ENCODE measurements at regions not wholly inside any gene's neighbourhood (a gene's known extent, or its start where the extent isn't known, plus 50 kb on each side); places are given as distances from the start of the nearest gene placed in this dataset.
"Not testable (repeated sequence)": the region's sequence is repeated elsewhere in the genome, so short reads cannot be mapped to it uniquely, and the experiment has no call there.

- DNase-seq: not testable (repeated sequence)
Observed at GRCh38 chr7:137107802-137108201, 235.7 kb downstream of the PTN start.

GRCh38 chr7:137103526-137103925 is 235.1 kb downstream of the CHRM2 start:
- not testable (repeated sequence) for DNase-seq

- no peak for DNase-seq
Observed at GRCh38 chr7:137097111-137097510, 228.7 kb downstream of the CHRM2 start.

- DNase-seq: no peak
Observed at GRCh38 chr7:137096607-137097006, 228.2 kb downstream of the CHRM2 start.

GRCh38 chr7:137093198-137093597 is 224.7 kb downstream of the CHRM2 start:
- no peak for DNase-seq

GRCh38 chr7:137091396-137091795 is 222.9 kb downstream of the CHRM2 start:
- no peak for DNase-seq

- DNase-seq: no peak
Observed at GRCh38 chr7:137086896-137087295, 218.4 kb downstream of the CHRM2 start.

GRCh38 chr7:137084607-137085380 is 216.3 kb downstream of the CHRM2 start:
- DNase-seq: no peak

GRCh38 chr7:137082391-137082790 is 213.9 kb downstream of the CHRM2 start:
- DNase-seq: no peak

- no peak for DNase-seq
Observed at GRCh38 chr7:137081321-137082093, 213.1 kb downstream of the CHRM2 start.

- DNase-seq: no peak
Observed at GRCh38 chr7:137080516-137081203, 212.2 kb downstream of the CHRM2 start.

- no peak for DNase-seq
Observed at GRCh38 chr7:137078781-137079180, 210.3 kb downstream of the CHRM2 start.

- DNase-seq: no peak
Observed at GRCh38 chr7:137074391-137075030, 206.1 kb downstream of the CHRM2 start.

GRCh38 chr7:137073571-137074325 is 205.3 kb downstream of the CHRM2 start:
- DNase-seq: no peak

Data from MV-4-11 (cell line).